Mesothelial cell of epicardium (in vitro differentiated cells): ENCODE measurements at regions not wholly inside any gene's neighbourhood (a gene's known extent, or its start where the extent isn't known, plus 50 kb on each side); places are given as distances from the start of the nearest gene placed in this dataset.

ENCODE experiments used
- DNase-seq, 2 experiments: peaks; one replicate each; pipeline ENCODE4 v3.0.0; 2021; ENCODE audit warnings: low spot score in 2 of 2; ENCODE audit not compliant: unreplicated experiment in 2 of 2
- H3K27ac Mint-ChIP-seq: 2 replicates; pipeline ENCODE4 v1.8.0; 2021; ENCODE audit warnings: mixed read lengths
- H3K27me3 Mint-ChIP-seq: 2 replicates; pipeline ENCODE4 v1.8.0; 2021; ENCODE audit warnings: low read depth, mixed read lengths
- H3K36me3 Mint-ChIP-seq: 2 replicates; pipeline ENCODE4 v1.8.0; 2021; ENCODE audit warnings: mixed read lengths
- H3K4me1 Mint-ChIP-seq: 2 replicates; pipeline ENCODE4 v1.8.0; 2021; ENCODE audit warnings: mixed read lengths
- H3K4me3 Mint-ChIP-seq: 2 replicates; pipeline ENCODE4 v1.8.0; 2021; ENCODE audit warnings: mild to moderate bottlenecking, moderate library complexity, mixed read lengths
- H3K9me3 Mint-ChIP-seq: 2 replicates; pipeline ENCODE4 v1.8.0; 2021; ENCODE audit warnings: mixed read lengths
- TF ChIP-seq, protein P1 (sequence below): fragments of 200-600 bp; sonication (generic); IDR thresholded peaks from one replicate; pipeline ENCODE4 v1.5.0; 2021; ENCODE audit warnings: antibody characterized with exemption; ENCODE audit not compliant: unreplicated experiment

- TF ChIP-seq, protein P1, sequence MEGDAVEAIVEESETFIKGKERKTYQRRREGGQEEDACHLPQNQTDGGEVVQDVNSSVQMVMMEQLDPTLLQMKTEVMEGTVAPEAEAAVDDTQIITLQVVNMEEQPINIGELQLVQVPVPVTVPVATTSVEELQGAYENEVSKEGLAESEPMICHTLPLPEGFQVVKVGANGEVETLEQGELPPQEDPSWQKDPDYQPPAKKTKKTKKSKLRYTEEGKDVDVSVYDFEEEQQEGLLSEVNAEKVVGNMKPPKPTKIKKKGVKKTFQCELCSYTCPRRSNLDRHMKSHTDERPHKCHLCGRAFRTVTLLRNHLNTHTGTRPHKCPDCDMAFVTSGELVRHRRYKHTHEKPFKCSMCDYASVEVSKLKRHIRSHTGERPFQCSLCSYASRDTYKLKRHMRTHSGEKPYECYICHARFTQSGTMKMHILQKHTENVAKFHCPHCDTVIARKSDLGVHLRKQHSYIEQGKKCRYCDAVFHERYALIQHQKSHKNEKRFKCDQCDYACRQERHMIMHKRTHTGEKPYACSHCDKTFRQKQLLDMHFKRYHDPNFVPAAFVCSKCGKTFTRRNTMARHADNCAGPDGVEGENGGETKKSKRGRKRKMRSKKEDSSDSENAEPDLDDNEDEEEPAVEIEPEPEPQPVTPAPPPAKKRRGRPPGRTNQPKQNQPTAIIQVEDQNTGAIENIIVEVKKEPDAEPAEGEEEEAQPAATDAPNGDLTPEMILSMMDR = no peak
- Mint-ChIP-seq H3K36me3 (peaks cover 2% of the 10 kb centered on the region), H3K9me3 (peaks cover 56% of the 10 kb centered on the region), H3K4me3 (no peak overlapping the region), H3K27ac (no peak overlapping the region), H3K4me1 (no peaks in the 10 kb centered on the region), H3K27me3 (peaks cover 14% of the 10 kb centered on the region)
- no peak for DNase-seq
Observed at GRCh38 chr1:38402230-38402815, 355.7 kb upstream of the POU3F1 start.

DNA sequence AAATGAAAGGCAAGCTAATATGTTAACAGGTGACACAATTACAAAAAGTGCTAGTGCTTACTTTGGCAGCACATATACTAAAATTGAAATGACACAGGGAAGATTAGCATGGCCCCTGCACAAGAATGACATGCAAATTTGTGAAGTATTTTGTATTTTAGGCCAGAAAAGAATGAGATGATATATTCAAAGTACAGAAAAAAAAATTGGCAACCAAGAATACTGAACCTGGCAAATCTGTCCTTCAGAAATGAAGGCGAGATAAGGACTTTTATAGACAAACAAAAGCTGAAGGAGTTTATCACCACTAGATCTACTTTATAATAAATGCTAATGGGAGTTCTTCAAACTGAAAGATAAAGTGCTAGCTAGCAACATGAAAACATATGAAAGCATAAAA, 350.0 kb upstream of the POU3F1 start:
- Mint-ChIP-seq H3K4me1 (no peaks in the 10 kb centered on the region), H3K4me3 (no peak overlapping the region), H3K27me3 (peaks cover 24% of the 10 kb centered on the region), H3K27ac (no peak overlapping the region), H3K9me3 (peaks cover 34% of the 10 kb centered on the region), H3K36me3 (no peaks in the 10 kb centered on the region)
- TF ChIP-seq, protein P1 = no peak
- no peak for DNase-seq

DNA sequence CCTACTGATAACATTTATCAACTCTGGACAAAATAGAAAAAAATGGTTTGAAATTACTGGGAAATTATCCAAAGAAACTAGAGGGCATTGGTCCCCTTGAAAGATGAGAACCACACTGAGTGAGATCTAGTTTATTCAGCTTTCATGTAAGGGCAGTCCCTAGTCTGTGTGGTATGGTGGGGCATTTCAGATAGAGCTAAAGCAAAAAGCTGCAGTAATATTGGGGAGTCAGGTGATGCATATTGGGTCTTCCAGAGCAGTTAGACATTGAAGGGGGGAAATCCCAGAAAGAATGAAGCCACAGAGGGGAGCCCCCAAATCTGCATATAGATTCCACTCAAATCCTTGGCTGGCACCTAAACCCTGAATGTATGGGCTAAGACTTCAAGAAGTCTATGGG, 347.7 kb upstream of the POU3F1 start:
- TF ChIP-seq, protein P1 = no peak
- Mint-ChIP-seq H3K27me3 (peaks cover 18% of the 10 kb centered on the region), H3K36me3 (no peaks in the 10 kb centered on the region), H3K27ac (no peak overlapping the region), H3K4me3 (no peak overlapping the region), H3K4me1 (no peaks in the 10 kb centered on the region), H3K9me3 (peaks cover 44% of the 10 kb centered on the region)
- no peak for DNase-seq

DNA sequence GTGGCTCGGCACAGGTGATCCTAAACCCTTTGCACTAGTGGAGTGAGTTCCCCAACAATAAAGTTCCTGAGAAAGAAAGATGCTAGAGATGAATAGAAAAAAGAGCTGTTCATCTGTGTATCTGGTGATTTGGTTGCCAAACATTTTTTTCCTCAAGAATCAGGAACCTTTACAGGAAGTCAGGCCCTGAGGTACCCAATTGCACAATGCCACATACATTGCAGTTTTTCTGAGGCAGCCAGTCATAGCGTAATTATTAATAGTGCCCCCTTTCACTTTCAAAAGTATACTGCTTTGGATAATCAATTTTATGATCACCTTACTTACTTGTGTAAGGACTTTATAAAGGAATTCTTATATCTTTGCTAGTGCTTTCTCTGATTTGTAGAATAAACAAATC, 346.3 kb upstream of the POU3F1 start:
- H3K4me1 Mint-ChIP-seq = no peaks in the 10 kb centered on the region
- TF ChIP-seq, protein P1 = no peak
- no peak overlapping the region for H3K27ac Mint-ChIP-seq
- H3K36me3 Mint-ChIP-seq = no peaks in the 10 kb centered on the region
- no peak overlapping the region for H3K4me3 Mint-ChIP-seq
- H3K27me3 Mint-ChIP-seq = peaks cover 13% of the 10 kb centered on the region
- peaks cover 49% of the 10 kb centered on the region for H3K9me3 Mint-ChIP-seq
- DNase-seq = no peak

- Mint-ChIP-seq H3K4me1 (no peaks in the 10 kb centered on the region), H3K4me3 (no peak overlapping the region), H3K27ac (no peak overlapping the region), H3K36me3 (no peaks in the 10 kb centered on the region), H3K9me3 (no peaks in the 10 kb centered on the region), H3K27me3 (peaks cover 51% of the 10 kb centered on the region)
- no peak for DNase-seq
- TF ChIP-seq, protein P1 = no peak
Observed at GRCh38 chr1:38381256-38381655, 334.7 kb upstream of the POU3F1 start.

DNA sequence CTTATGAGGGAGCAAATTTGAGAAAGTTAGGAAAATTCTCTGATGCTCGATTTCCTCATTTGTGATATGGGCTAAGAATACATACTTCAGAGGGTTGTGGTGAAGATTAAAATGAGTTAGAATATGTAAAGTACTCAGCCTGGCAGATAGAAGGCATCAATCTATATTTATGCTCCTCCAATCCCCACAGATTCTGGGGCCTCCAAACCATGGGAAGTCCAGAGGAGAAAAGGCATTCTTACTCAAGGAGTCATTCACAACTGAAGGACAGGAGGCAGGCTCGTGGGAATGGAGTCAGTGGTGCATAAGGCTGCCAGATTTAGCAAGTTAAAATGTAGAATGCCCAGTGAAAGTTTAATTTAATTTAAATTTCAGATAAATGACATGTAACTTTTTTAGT, 330.0 kb upstream of the POU3F1 start:
- Mint-ChIP-seq H3K27ac (no peak overlapping the region), H3K27me3 (peaks cover 43% of the 10 kb centered on the region), H3K36me3 (no peaks in the 10 kb centered on the region), H3K4me1 (no peaks in the 10 kb centered on the region), H3K9me3 (peaks cover 28% of the 10 kb centered on the region), H3K4me3 (no peak overlapping the region)
- TF ChIP-seq, protein P1 = no peak
- DNase-seq = no peak
